ENCODE measurements at regions not wholly inside any gene's neighbourhood (a gene's known extent, or its start where the extent isn't known, plus 50 kb on each side); places are given as distances from the start of the nearest gene placed in this dataset.
"Not testable (repeated sequence)": the region's sequence is repeated elsewhere in the genome, so short reads cannot be mapped to it uniquely, and the experiment has no call there.

DNA sequence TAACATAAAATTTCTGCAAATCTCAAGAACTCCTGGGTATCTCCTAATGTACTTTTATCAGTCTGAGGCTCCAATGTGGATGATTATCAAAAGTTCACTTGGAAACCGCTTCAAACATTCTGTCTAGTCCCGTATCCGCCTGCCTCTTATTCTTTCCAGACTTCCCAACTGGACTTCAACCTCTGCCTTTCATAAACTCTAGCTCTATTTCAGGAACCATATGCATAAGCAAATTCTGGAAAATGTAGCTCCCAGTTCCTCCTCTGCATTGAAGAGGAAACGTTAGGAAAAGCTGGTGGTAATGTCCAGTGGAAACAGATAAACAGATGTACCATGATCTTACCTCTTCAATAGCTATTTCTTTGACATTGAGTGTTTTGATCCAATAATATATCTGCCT, 285.0 kb downstream of the KCNJ2 start:
- DNase-seq = no peak

DNA sequence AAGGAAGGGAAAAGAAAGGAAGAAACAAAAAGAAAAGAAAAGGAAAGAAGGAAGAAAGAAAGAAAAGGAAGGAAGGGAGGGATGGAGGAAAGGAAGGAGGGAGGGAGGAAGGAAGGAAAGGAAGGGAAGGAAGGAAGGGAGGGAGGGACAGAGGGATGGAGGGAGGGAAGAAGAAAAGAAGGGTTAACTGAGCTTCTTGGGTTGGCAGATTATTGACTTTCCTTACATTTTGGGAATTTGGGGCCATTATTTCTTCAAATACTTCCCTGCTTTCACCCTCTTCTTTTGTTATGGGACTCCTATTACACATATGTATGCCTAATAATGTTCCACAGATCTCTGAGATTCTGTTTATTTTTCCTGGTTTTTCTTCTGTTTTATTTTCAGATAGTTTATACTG, 285.6 kb downstream of the KCNJ2 start:
- DNase-seq = no peak

- DNase-seq = no peak
These were observed 295.7 kb downstream of the KCNJ2 start for GRCh38 chr17:70464995-70465394.

DNA sequence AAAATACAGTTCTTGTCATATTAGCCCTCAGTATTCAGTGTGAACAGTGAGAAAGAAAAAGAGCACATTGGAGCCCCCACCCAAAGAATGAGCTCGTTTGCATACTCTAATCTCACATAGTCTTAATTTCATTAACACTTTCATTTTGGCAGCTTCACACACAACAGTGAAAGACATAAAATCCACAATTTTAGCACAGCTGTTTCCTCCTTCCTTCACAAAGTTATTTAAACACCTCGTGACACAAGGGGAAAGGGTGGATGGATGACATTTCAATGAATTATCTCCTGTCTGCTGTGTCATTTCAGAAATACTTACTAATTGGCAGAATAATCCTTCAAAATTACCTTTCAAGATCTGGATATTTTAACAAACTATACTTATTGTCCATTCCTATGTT, 299.3 kb downstream of the KCNJ2 start:
- DNase-seq = no peak

DNA sequence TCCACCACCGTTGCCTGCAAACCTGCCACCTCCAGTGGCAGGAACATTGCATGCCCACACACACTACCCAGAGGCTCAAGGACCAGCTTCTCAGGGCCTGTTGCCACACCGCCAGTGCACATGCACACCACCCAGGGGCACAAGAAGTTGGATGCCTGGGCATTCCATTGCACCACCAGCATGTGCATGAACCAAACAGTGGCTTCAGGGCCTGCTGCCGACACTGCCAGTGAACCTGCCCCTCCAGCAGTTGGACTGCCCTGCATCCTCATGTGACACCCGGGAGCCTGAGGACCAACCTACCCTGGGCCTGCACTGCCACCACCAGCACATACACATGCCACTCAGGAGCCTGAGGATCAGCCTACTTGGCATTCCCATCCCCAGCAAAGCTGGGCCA, 303.7 kb downstream of the KCNJ2 start:
- no peak for DNase-seq

DNA sequence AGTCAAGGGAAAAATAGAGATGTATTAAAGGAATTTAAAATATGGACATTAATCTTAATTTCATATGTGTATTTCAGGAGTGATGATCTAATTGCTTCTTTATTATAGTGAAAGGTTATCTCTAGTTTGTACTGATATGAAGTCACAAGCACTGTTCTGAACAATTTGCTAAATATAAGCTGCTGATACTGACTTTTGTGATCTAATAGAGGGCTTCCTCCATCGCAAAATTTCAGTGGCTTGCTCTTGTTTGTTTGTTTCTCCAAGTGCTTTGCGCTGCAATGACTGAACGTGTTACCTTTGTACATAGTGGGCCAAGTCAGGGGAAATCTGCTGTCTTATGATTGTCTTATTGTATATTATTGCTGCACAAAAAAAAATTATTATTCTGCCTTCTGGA, 307.0 kb downstream of the KCNJ2 start:
- DNase-seq = no peak

DNA sequence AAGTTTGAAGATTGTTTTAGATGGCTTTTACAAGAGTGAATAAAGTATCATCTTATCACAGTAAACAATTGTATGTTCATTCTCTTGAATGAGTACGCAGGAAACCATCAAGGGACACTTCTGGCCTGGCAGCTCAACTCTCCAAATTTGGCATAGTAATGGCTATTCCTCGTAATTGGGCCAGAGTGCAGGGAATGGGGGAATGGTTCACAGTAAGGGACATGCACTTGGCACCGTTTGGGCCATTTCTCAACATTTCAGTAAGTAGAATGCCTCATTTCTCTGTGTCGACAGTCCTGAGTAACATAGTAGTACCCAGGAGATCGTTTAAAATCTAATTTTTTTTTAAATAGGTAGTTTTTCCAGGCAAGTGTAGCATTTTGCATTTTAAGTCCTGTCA, 309.6 kb downstream of the KCNJ2 start:
- no peak for DNase-seq

DNA sequence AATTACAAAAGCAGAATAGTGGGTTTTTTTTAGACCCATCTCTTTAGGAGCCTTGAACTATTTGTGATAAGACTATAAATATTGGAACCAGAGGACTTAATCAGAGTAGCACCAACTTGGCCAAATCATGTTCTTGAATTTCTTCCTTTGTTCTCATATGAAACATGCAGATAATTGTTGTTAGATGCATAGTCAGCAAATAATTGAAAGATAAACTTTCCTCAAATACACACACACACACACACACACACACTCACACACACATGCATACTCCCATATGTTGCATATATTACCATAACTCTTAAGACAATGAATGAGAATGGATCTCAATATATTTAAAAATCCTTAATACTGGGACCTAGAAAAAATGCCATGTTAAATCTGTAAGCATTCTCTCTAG, 310.4 kb downstream of the KCNJ2 start:
- no peak for DNase-seq

DNA sequence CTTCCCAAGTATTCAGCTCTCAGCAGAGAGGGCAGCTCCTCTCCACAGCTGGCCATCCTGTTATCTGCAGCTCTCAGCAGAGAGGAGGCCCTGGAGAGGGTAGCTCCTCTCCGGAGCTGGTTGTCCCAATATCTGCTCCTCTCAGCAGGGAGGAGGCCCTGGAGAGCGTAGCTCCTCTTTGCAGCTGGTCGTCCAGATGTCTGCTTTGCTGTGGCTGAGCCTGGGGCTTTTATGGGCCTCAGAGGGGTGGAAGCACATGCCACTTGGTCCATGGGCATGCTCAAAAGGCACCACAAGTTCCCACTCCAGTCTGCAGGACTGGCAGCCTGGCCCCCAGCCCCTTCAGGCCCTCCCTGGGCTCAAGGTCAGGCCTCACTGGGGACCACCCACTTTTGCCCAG, 314.3 kb downstream of the KCNJ2 start:
- no peak for DNase-seq

DNA sequence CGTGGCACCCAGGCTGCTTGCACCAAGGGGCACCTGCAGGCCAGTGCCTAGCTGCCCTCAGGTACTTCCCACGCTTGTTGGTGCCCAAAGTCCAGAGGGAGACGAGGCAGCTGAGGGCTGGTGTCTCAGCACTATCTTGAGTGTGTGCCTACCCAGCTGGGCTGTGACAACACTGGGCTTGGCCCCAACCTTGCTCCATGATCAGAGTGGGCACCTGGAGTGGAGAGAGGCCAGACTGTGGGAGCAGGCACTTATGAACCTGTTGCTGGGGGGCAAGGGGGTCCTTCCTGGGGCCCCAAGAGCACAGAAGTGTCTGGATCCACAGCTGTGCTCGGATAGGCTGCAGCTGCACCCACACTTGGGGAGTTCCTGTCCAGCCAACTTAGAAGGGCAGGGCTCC, 314.7 kb downstream of the KCNJ2 start:
- no peak for DNase-seq

GRCh38 chr17:70484496-70484895, 315.2 kb downstream of the KCNJ2 start:
- no peak for DNase-seq

DNA sequence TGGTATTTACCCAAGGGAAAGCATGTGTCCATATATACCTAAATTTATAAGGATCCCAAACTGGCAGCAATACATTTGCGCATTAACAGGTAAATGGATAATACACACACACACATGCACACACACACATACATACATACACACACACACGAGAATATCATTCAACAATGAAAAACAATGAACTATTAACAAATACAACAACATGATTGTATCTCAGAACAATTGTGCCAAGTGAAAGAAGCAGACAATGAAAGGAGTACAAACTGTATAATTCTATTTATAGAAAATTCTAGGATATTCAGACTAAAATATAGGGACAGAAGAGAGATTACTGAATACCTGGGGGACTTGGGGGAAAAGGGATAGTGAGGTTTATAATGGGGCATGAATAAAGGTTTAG, 323.0 kb downstream of the KCNJ2 start:
- DNase-seq = no peak

DNA sequence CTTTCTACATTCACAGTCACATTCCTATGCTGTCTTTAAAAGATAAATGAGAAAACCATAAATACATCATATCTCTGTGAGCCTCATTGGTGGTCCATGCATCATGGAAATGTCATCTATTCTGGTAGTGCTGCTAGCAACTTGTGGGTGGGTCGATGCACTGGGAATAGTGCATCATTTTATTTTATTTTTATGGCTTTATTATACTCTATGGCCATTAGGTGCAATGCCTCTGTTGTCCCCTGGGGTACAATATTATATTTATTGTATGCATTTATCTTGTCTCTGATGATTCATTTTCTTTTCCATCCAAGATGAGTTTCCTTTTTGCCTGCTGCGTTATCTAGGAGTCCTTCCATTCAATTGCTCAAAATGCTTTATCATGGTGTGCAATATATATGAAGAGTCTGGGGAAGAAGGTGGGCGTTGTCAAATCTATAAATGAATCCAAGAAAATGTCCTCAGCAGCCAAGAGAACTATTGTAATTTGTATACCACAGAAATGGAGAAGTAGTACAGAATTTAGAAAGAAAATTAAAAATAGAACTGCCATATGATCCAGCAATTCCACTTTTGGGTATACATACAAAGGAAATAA, 324.0 kb downstream of the KCNJ2 start:
- no peak for DNase-seq

DNA sequence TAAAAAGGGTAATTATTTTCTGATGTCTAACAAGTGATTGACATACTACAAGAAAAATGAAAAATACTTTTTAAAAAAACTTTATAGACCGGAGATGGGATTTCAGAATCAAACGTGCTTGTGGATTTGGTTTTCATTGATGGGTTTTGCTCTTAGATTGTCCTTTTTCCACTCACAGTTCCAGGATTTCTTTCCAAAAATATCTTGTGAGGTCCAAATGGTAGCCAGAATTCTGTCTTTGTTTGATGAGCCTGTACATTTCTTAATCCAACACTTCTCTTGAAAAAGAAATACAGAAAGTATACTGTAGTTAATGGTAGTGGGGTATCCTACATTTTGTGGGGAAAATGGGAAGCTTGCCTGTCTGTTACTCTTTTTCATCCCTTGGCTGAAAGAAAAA, 329.3 kb downstream of the KCNJ2 start:
- no peak for DNase-seq

DNA sequence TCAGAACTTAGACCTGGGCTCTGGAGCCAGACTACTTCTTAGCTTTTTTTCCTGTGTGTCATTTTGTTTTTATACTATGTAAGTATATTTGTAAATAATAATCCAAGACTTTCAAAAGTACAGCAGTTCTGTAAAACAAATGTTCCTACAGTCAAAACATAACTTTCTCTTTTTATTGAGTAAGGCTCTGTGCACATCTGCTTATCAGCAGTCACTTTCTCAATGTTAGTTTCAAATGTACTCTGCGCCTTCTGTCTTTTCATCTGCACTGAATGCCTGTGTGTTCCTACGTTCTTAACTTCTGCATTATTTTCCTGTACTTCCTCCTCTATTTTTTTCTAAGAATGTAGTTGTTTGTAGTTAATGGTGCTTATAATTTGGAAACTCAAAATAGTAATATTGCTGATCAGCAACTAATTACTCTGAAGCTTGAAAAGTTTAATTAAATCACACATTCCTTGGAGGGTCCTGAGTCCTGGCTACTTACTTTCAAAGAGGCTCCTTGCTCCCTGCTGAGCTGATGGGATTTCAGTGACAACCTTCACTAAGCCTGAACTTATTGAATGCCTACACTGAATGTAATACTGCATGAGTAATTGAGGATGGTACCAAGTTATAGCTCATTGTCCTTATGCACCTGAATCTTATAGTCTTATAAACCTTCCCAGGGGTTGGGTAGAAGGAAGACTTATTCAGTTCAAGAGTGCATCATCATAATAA, 329.9 kb downstream of the KCNJ2 start:
- DNase-seq = no peak

- DNase-seq = no peak
These were observed 334.1 kb downstream of the KCNJ2 start for GRCh38 chr17:70503449-70503848.

DNA sequence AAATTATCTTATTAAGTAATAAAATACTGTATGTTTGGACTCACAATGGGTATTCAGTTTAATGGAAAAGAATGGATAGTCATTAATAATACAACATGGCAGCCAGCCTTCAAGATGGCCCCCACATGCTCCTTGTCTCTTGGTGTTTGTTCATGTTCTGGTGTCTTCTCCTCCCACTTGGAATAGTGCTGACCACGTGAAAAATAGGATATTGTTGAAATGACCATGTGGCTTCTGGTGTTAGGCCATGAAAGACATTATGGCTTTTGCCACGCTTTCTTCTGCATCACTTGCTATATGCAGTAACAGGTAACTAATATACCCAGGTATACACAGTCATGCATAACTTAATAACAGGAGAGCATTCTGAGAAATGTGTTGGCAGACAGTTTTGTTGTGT, 341.0 kb downstream of the KCNJ2 start:
- DNase-seq = no peak

GRCh38 chr17:70517816-70518215, 348.5 kb downstream of the KCNJ2 start:
- no peak for DNase-seq

GRCh38 chr17:70519300-70519699, 350.0 kb downstream of the KCNJ2 start:
- DNase-seq = no peak

- DNase-seq = no peak
These were observed 351.1 kb downstream of the KCNJ2 start for GRCh38 chr17:70520447-70520846.

DNA sequence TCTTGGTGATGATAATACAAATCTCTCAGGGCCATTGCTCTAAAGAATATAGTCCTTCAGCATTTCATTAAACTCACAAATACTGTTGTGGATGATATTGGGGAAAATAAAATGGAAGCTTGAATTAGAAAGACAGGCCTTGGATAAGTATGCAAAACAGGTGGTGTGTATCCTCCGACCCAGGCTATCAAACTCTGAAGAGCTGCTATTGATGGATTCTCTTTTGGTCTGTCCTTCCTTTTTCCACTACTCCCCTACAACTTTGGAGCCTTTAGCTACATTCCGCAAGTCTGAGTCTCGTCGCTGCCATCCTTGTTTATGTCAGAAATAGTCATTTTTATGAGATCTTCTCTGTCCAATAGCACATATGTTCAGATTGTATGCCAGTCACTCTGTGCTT, 351.6 kb downstream of the KCNJ2 start:
- DNase-seq = no peak

GRCh38 chr17:70521821-70522256, 352.5 kb downstream of the KCNJ2 start:
- DNase-seq = no peak

DNA sequence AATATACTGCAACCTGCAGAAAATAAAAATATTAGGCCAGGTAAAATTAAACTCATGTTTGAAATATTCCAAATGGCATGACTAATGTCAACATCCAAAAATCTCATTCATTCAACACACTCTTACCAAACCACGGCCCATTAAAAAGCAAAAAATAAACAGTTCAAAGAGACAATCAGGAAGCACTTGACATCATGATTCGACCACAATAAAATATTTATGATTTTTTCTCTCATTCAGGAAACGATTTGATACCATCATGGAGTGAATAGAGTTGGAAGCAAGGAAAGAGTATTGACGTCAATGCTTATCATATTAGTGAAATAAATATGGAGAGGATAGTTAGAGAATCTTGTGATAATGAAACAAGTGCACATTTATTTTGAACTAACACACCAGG, 354.1 kb downstream of the KCNJ2 start:
- DNase-seq = no peak

GRCh38 chr17:70525035-70525434, 355.7 kb downstream of the KCNJ2 start:
- not testable (repeated sequence) for DNase-seq

GRCh38 chr17:70525961-70526360, 356.6 kb downstream of the KCNJ2 start:
- no peak for DNase-seq

Data from NCI-H2227 treated with DMSO at 0.1 percent for 48 hours (cell line).